ENCODE measurements at regions not wholly inside any gene's neighbourhood (a gene's known extent, or its start where the extent isn't known, plus 50 kb on each side); places are given as distances from the start of the nearest gene placed in this dataset.

GRCh38 chr9:86458191-86458855 lies 104.1 kb upstream of the TUT7 start (continued):
- TF ChIP-seq SMC3 (IDR thresholded peaks at IDR 0.05; ENCODE audit: low read depth, low read length) (no peak), NRF1 (IDR thresholded peaks at IDR 0.05; ENCODE audit: low read depth, low read length) (no peak), MEF2A (IDR thresholded peaks at IDR 0.05; ENCODE audit: borderline replicate concordance, low read depth) (no peak), FOXJ3 (CRISPR knock-in tag; IDR thresholded peaks at IDR 0.05) (no peak), RAD21 (IDR thresholded peaks at IDR 0.05; ENCODE audit: low read length) (no peak), MAX (IDR thresholded peaks at IDR 0.05; ENCODE audit: low read depth) (no peak), USF2 (IDR thresholded peaks at IDR 0.05; ENCODE audit: borderline replicate concordance, low read depth, low read length) (no peak), GATA2 (CRISPR knock-in tag; IDR thresholded peaks at IDR 0.05) (no peak), MXI1 (IDR thresholded peaks at IDR 0.05; ENCODE audit: low read depth, low read length) (no peak)
- TF ChIP-seq, protein P1, sequence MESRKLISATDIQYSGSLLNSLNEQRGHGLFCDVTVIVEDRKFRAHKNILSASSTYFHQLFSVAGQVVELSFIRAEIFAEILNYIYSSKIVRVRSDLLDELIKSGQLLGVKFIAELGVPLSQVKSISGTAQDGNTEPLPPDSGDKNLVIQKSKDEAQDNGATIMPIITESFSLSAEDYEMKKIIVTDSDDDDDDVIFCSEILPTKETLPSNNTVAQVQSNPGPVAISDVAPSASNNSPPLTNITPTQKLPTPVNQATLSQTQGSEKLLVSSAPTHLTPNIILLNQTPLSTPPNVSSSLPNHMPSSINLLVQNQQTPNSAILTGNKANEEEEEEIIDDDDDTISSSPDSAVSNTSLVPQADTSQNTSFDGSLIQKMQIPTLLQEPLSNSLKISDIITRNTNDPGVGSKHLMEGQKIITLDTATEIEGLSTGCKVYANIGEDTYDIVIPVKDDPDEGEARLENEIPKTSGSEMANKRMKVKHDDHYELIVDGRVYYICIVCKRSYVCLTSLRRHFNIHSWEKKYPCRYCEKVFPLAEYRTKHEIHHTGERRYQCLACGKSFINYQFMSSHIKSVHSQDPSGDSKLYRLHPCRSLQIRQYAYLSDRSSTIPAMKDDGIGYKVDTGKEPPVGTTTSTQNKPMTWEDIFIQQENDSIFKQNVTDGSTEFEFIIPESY (IDR thresholded peaks at IDR 0.05; ENCODE audit: borderline replicate concordance, low read depth) = no peak

DNA sequence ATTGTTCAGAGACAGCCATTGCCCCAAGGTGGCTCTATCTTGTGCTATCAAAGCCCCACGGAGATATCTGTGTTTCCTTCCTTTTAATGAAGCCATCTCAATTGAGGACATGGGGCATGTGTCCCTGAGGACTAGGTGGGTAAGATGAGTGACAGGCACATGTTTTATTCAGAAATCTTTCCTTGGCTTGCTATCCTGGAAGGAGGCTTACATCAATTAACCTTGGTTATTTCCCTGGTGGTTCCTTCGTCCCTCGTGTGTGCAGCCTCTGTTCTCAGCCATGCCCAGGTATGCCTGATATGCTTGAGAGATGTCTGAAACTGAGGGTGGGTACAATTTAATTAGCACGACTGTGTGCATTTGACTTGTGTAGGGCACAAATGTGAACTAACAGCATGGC lies 102.2 kb upstream of the TUT7 start:
- Histone ChIP-seq H2AFZ (ENCODE audit: low read depth) (no peak overlapping the region), H3K27ac (ENCODE audit: low read depth in 2 of 2, low read length in 1 of 2) (no peak overlapping the region), H3K27me3 (ENCODE audit: insufficient read depth) (no peaks in the 10 kb centered on the region), H3F3A (replicated peaks; ENCODE audit: insufficient read depth) (no peaks in the 10 kb centered on the region), H3K79me2 (ENCODE audit: insufficient read depth) (no peaks in the 10 kb centered on the region), H3K4me2 (no peak overlapping the region), H3K4me1 (ENCODE audit: control insufficient read depth in 1 of 2, insufficient read depth in 2 of 2, low read depth in 1 of 2, low read length in 1 of 2) (peaks cover 6 to 17% of the 10 kb centered on the region in 2 experiments; a peak in 3 of 4 replicates), H3K9ac (no peak overlapping the region), H3K36me3 (replicated peaks in 1 of 2; ENCODE audit: control insufficient read depth in 1 of 2, insufficient read depth in 2 of 2, low read length in 1 of 2) (no peaks in the 10 kb centered on the region), H4K20me1 (ENCODE audit: insufficient read depth) (no peaks in the 10 kb centered on the region), H3K9me3 (no peaks in the 10 kb centered on the region), H3K9me2 (no peaks in the 10 kb centered on the region), H3K4me3 (ENCODE audit: low read depth in 2 of 2, low read length in 1 of 2) (no peak overlapping the region)
- WGBS (ENCODE audit: low lambda C conversion rate) = 71% methylated on average over 4 of the region's 4 CpGs
- ChIA-PET CTCF (interaction anchor here (2.3 kb wide), 1 partner anchor 31 kb away, joined by 8 read pairs; no protein-coding TSS in a partner anchor), POLR2A (no interaction called here)
- TF ChIP-seq MXI1 (IDR thresholded peaks at IDR 0.05; ENCODE audit: low read depth, low read length) = no peak
- TF ChIP-seq NFIC (IDR thresholded peaks at IDR 0.05; ENCODE audit: borderline replicate concordance) = no peak
- TF ChIP-seq SIN3A (IDR thresholded peaks at IDR 0.05; ENCODE audit: borderline replicate concordance, low read depth, low read length) = no peak
- no peak for TF ChIP-seq USF1 (IDR thresholded peaks at IDR 0.05; ENCODE audit: borderline replicate concordance, low read depth)
- no peak for TF ChIP-seq SMC3 (IDR thresholded peaks at IDR 0.05; ENCODE audit: low read depth, low read length)
- no peak for TF ChIP-seq RCOR1 (IDR thresholded peaks at IDR 0.05; ENCODE audit: low read length)
- no peak for TF ChIP-seq CHD2 (IDR thresholded peaks at IDR 0.05; ENCODE audit: low read length, partially characterized antibody)
- TF ChIP-seq, protein P1 (IDR thresholded peaks at IDR 0.05; ENCODE audit: borderline replicate concordance, low read depth) = no peak
- TF ChIP-seq, protein P2, sequence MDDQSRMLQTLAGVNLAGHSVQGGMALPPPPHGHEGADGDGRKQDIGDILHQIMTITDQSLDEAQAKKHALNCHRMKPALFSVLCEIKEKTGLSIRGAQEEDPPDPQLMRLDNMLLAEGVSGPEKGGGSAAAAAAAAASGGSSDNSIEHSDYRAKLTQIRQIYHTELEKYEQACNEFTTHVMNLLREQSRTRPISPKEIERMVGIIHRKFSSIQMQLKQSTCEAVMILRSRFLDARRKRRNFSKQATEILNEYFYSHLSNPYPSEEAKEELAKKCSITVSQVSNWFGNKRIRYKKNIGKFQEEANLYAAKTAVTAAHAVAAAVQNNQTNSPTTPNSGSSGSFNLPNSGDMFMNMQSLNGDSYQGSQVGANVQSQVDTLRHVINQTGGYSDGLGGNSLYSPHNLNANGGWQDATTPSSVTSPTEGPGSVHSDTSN (IDR thresholded peaks at IDR 0.05) = no peak
- TF ChIP-seq MAX (IDR thresholded peaks at IDR 0.05; ENCODE audit: low read depth) = no peak
- no peak for TF ChIP-seq TCF12 (IDR thresholded peaks at IDR 0.05)
- no peak for TF ChIP-seq EZH2phosphoT487 (IDR thresholded peaks at IDR 0.05; ENCODE audit: borderline replicate concordance, low read depth)
- no peak for TF ChIP-seq FOSL2 (IDR thresholded peaks at IDR 0.05; ENCODE audit: borderline replicate concordance, low read depth)
- no peak for TF ChIP-seq RFX5 (IDR thresholded peaks at IDR 0.05; ENCODE audit: low read length)
- no peak for DNase-seq

Data from SK-N-SH (cell line).